ENCODE measurements at regions not wholly inside any gene's neighbourhood (a gene's known extent, or its start where the extent isn't known, plus 50 kb on each side); places are given as distances from the start of the nearest gene placed in this dataset.
"Not testable (repeated sequence)": the region's sequence is repeated elsewhere in the genome, so short reads cannot be mapped to it uniquely, and the experiment has no call there.

- DNase-seq, result no peak
Measured at GRCh38 chr13:33634546-33634982, 183.4 kb upstream of the RFC3 start.

GRCh38 chr13:33636243-33636642 lies 181.7 kb upstream of the RFC3 start:
- no peak for DNase-seq

GRCh38 chr13:33636955-33637670 lies 180.8 kb upstream of the RFC3 start:
- DNase-seq, result no peak

GRCh38 chr13:33637978-33638743 lies 179.8 kb upstream of the RFC3 start:
- DNase-seq, result no peak

GRCh38 chr13:33639158-33639557 lies 178.8 kb upstream of the RFC3 start:
- peak; percentile 41 for DNase-seq

- DNase-seq, result peak; percentile 80
Measured at GRCh38 chr13:33639626-33640080, 178.3 kb upstream of the RFC3 start.

GRCh38 chr13:33640832-33641231 lies 177.1 kb upstream of the RFC3 start:
- no peak for DNase-seq

GRCh38 chr13:33642374-33643065 lies 175.4 kb upstream of the RFC3 start:
- DNase-seq, result peak; percentile 56

GRCh38 chr13:33644581-33645543 lies 173.1 kb upstream of the RFC3 start:
- peak; percentile 93 for DNase-seq

GRCh38 chr13:33645591-33646554 lies 172.1 kb upstream of the RFC3 start:
- no peak for DNase-seq

- DNase-seq, result no peak
Measured at GRCh38 chr13:33649212-33649878, 168.6 kb upstream of the RFC3 start.

GRCh38 chr13:33651766-33652165 lies 166.2 kb upstream of the RFC3 start:
- no peak for DNase-seq

GRCh38 chr13:33657274-33657673 lies 160.7 kb upstream of the RFC3 start:
- no peak for DNase-seq

- no peak for DNase-seq
Measured at GRCh38 chr13:33659466-33659865, 158.5 kb upstream of the RFC3 start.

GRCh38 chr13:33659894-33660293 lies 158.1 kb upstream of the RFC3 start:
- no peak for DNase-seq

- DNase-seq, result no peak
Measured at GRCh38 chr13:33662392-33662791, 155.6 kb upstream of the RFC3 start.

GRCh38 chr13:33665626-33666175 lies 152.2 kb upstream of the RFC3 start:
- DNase-seq, result no peak

- DNase-seq, result no peak
Measured at GRCh38 chr13:33671560-33671959, 146.4 kb upstream of the RFC3 start.

GRCh38 chr13:33672022-33672421 lies 145.9 kb upstream of the RFC3 start:
- not testable (repeated sequence) for DNase-seq
